Right renal cortex interstitium (tissue), 3 donors: ENCODE measurements at regions not wholly inside any gene's neighbourhood (a gene's known extent, or its start where the extent isn't known, plus 50 kb on each side); places are given as distances from the start of the nearest gene placed in this dataset.
"Not testable (repeated sequence)": the region's sequence is repeated elsewhere in the genome, so short reads cannot be mapped to it uniquely, and the experiment has no call there.

Experiments
- DNase-seq, 3 donors: peaks; one replicate each; pipeline ENCODE4 v3.0.0-alpha.2; 2013; ENCODE audit warnings: low read depth in 3 of 3, low spot score in 2 of 3

DNA sequence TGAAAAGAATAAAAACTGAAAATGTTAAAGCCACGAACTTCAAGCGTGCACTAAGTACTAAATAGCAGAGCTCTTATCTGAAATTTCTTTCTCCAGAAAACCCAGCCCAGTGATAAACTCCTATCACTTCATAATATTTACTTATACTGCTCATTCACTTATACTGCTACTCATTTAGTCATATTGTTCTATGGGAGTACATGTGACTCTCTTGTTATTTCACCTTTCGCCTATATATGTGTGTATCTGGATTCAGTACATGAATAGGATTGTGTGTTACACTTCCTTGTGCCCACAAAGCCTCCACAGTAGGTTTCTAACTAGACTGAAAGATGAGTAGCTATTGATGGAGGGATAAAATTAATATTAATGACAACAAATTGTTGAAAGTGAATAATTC lies 526.8 kb upstream of the GRAMD2B start:
- no peak for DNase-seq

- DNase-seq = no peak
Measured at GRCh38 chr5:125897089-125897488, 526.1 kb upstream of the GRAMD2B start.

- no peak for DNase-seq
Measured at GRCh38 chr5:125898851-125899405, 524.3 kb upstream of the GRAMD2B start.

DNA sequence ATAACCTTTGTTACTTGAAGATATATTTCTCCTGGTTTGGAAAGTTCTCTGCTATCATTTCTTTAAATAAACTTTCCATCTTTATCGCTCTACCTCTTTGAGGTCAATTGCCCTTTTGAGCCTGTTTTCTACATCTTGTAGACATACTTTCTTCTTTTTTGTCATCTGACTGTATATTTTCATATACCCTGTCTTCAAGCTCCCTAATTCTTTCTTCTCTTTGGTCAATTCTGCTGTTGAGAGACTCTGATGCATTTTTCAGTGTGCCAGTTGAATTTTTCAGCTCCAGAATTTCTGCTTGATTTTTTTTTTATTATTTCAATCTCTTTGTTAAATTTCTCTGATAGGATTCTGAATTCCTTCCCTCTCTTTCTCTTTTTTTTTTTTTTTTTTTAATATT lies 511.2 kb upstream of the GRAMD2B start:
- no peak for DNase-seq

GRCh38 chr5:125913200-125913599 lies 510.0 kb upstream of the GRAMD2B start:
- DNase-seq = no peak

DNA sequence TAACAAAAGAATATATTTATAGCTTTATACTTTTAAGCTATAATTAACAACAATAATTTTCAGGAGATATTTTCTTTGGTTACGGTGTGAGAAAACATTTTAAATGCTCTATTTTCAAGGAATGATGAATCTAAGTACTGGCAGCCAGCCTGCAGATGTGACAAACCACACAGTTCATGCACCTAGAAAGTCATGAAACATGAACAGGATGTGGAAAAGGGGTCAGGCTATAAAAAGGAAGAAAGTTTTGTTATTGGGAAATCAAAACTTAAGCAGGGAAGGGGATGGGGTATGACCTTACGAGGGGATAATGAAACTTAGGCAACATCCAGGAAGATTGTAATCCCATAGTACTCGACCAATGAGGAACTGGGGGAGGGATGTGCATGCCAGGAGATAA lies 508.7 kb upstream of the GRAMD2B start:
- DNase-seq = no peak

GRCh38 chr5:125923958-125924357 lies 499.3 kb upstream of the GRAMD2B start:
- not testable (repeated sequence) for DNase-seq

- no peak for DNase-seq
Measured at GRCh38 chr5:125926172-125926571, 497.0 kb upstream of the GRAMD2B start.

DNA sequence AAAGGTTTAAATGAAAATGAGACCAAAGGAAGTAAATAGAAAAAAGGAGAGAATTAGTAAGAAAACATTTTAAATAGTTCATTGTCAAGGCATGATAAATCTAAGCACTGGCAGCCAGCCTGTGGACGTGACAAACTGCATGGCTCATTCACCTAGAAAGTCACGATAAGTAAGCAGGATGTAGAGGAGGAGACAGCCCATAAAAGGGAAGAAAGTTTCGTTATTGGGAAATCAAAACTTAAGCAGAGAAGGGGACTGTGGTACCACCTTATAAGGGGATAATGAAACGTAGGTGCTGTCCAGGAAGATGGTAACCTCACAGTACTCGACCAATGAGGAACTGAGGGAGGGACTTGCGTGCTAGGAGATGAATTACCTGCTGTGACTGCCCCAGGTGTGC lies 494.5 kb upstream of the GRAMD2B start:
- no peak for DNase-seq

- DNase-seq = no peak
Measured at GRCh38 chr5:125950012-125950615, 473.1 kb upstream of the GRAMD2B start.

DNA sequence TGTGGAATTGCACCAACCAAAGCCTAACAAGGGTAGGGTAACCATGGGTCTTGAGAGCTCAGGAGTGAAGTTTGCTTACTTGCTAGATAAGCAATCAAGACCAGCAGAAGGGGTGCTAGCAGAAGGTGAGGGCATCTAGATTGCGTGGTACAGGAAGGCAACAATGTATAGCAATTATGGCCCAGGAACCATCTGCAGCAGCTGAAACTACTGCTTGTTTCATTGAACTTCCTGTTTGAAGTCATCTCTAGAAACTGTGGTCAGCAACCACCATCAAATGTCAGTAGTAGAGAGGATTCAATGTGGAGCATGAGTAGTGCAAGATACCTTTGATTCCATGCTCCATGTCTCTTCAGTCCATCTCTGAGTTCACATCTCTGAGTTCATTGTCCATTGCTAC lies 462.1 kb upstream of the GRAMD2B start:
- no peak for DNase-seq

DNA sequence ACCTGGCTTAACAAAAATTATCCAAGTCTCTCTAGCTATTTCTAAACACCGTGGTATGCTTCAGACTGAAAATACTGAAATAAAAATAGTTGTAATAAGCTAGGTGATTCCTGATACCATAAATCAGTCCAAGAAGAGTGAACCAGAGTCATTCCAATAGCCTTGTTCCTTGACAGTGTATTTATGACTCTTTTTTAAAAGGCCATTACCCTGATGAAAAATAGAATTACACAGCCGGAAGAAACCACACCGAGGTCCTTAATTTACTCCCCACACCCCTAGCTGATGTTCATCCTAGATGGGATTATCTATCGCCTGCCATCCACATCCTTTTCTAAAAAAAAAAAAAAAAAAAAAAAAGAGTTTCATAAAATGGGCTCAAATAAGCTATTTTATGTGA lies 457.6 kb upstream of the GRAMD2B start:
- no peak for DNase-seq

GRCh38 chr5:125967576-125967975 lies 455.6 kb upstream of the GRAMD2B start:
- DNase-seq = no peak

DNA sequence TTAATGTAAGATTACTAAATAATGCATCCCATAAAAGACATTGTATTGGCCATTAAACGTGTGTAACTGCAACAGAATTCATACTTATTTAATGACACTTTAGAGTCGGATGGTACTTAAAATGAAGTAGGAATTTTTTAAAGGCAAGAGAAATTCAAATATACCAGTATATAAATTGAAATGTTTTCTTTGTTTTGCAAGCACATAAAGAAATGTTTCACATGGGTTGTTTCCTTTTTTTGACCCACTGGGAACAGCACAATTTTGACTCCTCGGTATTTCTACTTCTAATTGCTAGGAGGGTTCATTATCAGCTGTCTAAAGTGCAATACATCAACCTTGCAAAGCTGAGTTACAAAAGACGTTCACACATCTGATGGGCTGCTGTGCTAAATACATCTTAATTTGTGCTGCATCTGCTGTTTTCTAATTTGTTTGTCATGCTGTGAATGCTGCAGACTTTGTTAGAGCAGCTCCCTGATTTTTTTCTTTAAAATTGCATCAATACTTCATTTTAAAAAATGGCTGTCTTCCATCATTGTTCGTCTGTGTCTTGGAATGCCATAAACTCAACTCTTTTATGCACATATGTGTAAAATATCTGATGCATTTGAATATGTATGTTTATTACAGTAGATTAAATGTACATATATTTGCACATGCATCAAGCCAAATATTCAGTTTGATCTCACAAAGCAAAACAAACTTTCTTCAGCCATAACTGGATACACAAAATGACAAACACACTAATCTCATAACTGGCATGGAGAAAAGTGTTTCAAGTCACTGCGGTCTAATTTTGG lies 454.0 kb upstream of the GRAMD2B start:
- no peak for DNase-seq

- DNase-seq = no peak
Measured at GRCh38 chr5:125969814-125970171, 453.4 kb upstream of the GRAMD2B start.

GRCh38 chr5:125970631-125971307 lies 452.4 kb upstream of the GRAMD2B start:
- DNase-seq = no peak

- no peak for DNase-seq
Measured at GRCh38 chr5:125972706-125973105, 450.5 kb upstream of the GRAMD2B start.

GRCh38 chr5:125974679-125975078 lies 448.5 kb upstream of the GRAMD2B start:
- DNase-seq = no peak

DNA sequence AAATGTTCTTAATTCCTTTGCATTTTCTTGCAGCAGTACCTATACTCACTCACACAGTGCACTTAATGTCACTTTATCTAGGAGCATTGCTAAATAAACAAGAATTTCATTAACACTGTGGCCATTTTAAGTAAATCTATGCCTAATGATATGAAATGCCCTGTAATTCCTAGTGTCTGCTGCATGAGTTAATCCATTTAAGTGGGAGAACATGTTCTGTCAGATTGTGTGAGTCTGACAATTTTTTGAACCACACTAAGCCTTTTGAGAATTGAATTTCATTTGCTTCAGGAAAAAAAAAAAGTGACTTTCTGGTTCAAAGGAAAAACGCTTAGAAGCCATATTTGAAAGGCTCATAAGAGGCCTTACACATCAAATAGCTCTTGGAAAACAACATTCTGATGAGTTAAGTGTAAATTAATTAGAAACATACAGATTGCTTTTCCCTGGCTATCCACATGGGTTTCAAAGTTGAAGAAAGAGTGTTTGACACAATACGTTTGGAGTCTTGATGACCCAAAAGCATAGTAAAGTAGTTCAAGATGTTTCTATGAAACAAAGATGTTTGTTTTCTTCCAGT lies 446.7 kb upstream of the GRAMD2B start:
- no peak for DNase-seq

DNA sequence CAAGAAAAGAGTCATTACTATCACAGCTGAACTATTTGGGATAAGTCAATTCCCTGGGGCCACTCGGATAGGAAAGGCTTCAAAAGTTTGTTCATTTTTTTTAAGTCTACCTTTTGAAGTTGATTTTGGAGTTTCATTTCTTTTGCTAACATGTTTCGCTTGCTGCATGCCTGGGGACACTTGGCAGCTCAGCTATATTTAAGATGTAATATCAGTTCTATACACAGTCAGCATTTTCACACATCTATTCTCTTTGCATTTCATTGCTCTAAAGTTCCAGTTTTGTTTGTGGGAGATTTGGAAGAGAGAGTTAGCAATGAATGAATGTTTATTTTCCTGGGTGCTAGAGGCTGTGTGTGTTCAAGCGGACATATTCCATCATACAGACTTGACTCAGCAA lies 445.2 kb upstream of the GRAMD2B start:
- no peak for DNase-seq

GRCh38 chr5:125979636-125980035 lies 443.6 kb upstream of the GRAMD2B start:
- DNase-seq = no peak
